ENCODE measurements at regions not wholly inside any gene's neighbourhood (a gene's known extent, or its start where the extent isn't known, plus 50 kb on each side); places are given as distances from the start of the nearest gene placed in this dataset.

GRCh38 chr7:125845686-125846085, 916.1 kb upstream of the POT1 start:
- TF ChIP-seq EZH2 (IDR thresholded peaks at IDR 0.05; ENCODE audit: insufficient read depth, poor library complexity, severe bottlenecking), result no peak
- no peak for TF ChIP-seq EZH2phosphoT487 (IDR thresholded peaks at IDR 0.05; ENCODE audit: insufficient read depth, low read depth)
